Ishikawa (cell line): ENCODE measurements at regions not wholly inside any gene's neighbourhood (a gene's known extent, or its start where the extent isn't known, plus 50 kb on each side); places are given as distances from the start of the nearest gene placed in this dataset.

ENCODE experiments used
- EP300 ChIP-seq: IDR thresholded peaks from 2 replicates; pipeline ENCODE4 v1.6.1; 2012; ENCODE audit warnings: borderline replicate concordance
- RAD21 ChIP-seq: IDR thresholded peaks from 2 replicates; pipeline ENCODE4 v1.6.1; 2012; ENCODE audit warnings: low read depth
- YY1 ChIP-seq: IDR thresholded peaks from 2 replicates; pipeline ENCODE4 v1.6.1; 2012; ENCODE audit warnings: low read depth
- TF ChIP-seq, protein P1 (sequence below): IDR thresholded peaks from 2 replicates; pipeline ENCODE4 v1.6.1; 2012

GRCh38 chr12:9273276-9273675, 65.1 kb upstream of the PZP start:
- TF ChIP-seq RAD21 (no peak), EP300 (no peak), YY1 (no peak)
- TF ChIP-seq, protein P1, sequence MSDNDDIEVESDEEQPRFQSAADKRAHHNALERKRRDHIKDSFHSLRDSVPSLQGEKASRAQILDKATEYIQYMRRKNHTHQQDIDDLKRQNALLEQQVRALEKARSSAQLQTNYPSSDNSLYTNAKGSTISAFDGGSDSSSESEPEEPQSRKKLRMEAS, result no peak
